Common myeloid progenitor, CD34-positive (primary cell): ENCODE measurements at regions not wholly inside any gene's neighbourhood (a gene's known extent, or its start where the extent isn't known, plus 50 kb on each side); places are given as distances from the start of the nearest gene placed in this dataset.
A peak's percentile ranks its signal among the peaks of the same experiment; 100 is the strongest.
"Not testable (repeated sequence)": the region's sequence is repeated elsewhere in the genome, so short reads cannot be mapped to it uniquely, and the experiment has no call there.

Experiments
- CTCF ChIA-PET: fragments of 350-600 bp; sonication (Branson Sonifier 250); formaldehyde crosslinking; loops from one replicate; lab custom pipeline; 2021; ENCODE audit warnings: antibody characterized with exemption; lab: Charles Lee
- POLR2A ChIA-PET: fragments of 350-600 bp; sonication (Branson Sonifier 250); formaldehyde crosslinking; loops from one replicate; lab custom pipeline; 2021; ENCODE audit warnings: antibody characterized with exemption; lab: Charles Lee
- DNase-seq, 3 donors: peaks; one replicate each; pipeline versions ENCODE4 v3.0.0 to v3.0.0-alpha.2; 2013
- H3K27ac ChIP-seq, 2 experiments: 1 replicate in 1 of 2; 2 replicates in 1 of 2; pipeline ENCODE4 v1.7.0; 2013; ENCODE audit warnings: inconsistent platforms in 2 of 2, low read length in 2 of 2, mild to moderate bottlenecking in 2 of 2, low read depth in 1 of 2, moderate library complexity in 1 of 2; ENCODE audit not compliant: severe bottlenecking in 2 of 2, insufficient read depth in 1 of 2, poor library complexity in 1 of 2
- H3K27me3 ChIP-seq, 5 experiments: replicated peaks in 2 of 5; 1 replicate in 3 of 5; 2 replicates in 2 of 5; pipeline versions ENCODE4 v1.6.1 to v1.7.0; 2013; ENCODE audit warnings: low read length in 4 of 5, mild to moderate bottlenecking in 2 of 5, moderate library complexity in 2 of 5, inconsistent platforms in 1 of 5; ENCODE audit not compliant: insufficient read depth in 5 of 5, control insufficient read depth in 4 of 5
- H3K36me3 ChIP-seq, 4 experiments: 1 replicate in 2 of 4; 2 replicates in 2 of 4; pipeline versions ENCODE4 v1.6.1 to v1.7.0; 2013; ENCODE audit warnings: low read length in 3 of 4, control low read depth in 1 of 4, mild to moderate bottlenecking in 1 of 4; ENCODE audit not compliant: control insufficient read depth in 4 of 4, insufficient read depth in 4 of 4
- H3K4me1 ChIP-seq, 4 experiments: 1 replicate in 3 of 4; 2 replicates in 1 of 4; pipeline versions ENCODE4 v1.6.1 to v1.7.1; 2013; ENCODE audit warnings: low read length in 3 of 4, mild to moderate bottlenecking in 3 of 4, control low read depth in 1 of 4, inconsistent platforms in 1 of 4, moderate library complexity in 1 of 4; ENCODE audit not compliant: control insufficient read depth in 4 of 4, insufficient read depth in 4 of 4; ENCODE audit errors: control extremely low read depth in 1 of 4
- H3K4me3 ChIP-seq, 7 experiments: 1 replicate in 4 of 7; 2 replicates in 3 of 7; pipeline versions ENCODE4 v1.5.1 to v1.7.0; 2013; ENCODE audit warnings: mild to moderate bottlenecking in 7 of 7, low read length in 6 of 7, moderate library complexity in 6 of 7, inconsistent platforms in 2 of 7, low read depth in 2 of 7, control low read depth in 1 of 7; ENCODE audit not compliant: insufficient read depth in 4 of 7, control insufficient read depth in 1 of 7; ENCODE audit errors: extremely low read depth in 1 of 7
- H3K9me3 ChIP-seq, 5 experiments: 1 replicate in 4 of 5; 2 replicates in 1 of 5; pipeline versions ENCODE4 v1.6.1 to v1.7.1; 2013; ENCODE audit warnings: low read length in 4 of 5, mild to moderate bottlenecking in 2 of 5, inconsistent platforms in 1 of 5, low read depth in 1 of 5, moderate library complexity in 1 of 5; ENCODE audit not compliant: control insufficient read depth in 4 of 5, insufficient read depth in 2 of 5; ENCODE audit errors: control extremely low read depth in 1 of 5
- WGBS: methylation state at CpG from one replicate; pipeline ENCODE4 v1.1.5; 2013; ENCODE audit not compliant: insufficient coverage; 5-methylcytosine and 5-hydroxymethylcytosine counted together

DNA sequence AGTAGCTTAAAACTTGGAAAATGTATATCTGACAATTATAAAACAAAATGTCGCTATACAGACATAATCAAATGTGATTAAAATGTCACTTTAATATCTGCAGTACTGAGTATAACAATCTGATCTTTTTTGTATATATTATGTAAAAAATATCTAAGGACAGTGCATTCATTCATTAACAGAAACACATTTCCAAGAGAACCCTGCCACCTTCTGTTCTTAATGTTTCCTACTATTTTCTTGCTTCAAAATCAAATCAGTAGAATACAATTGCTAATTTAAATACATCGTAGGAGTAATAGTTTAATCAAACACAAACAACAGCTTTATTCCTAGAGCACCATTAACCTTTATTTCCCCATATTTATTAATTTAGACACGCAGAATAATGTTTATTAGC lies 142.6 kb upstream of the ST8SIA4 start:
- CTCF ChIA-PET: interaction anchor here (0.7 to 1.5 kb wide), 3 partner anchors 380 to 423 kb away, joined by 3 to 5 read pairs (median 4); no protein-coding TSS in a partner anchor
- POLR2A ChIA-PET: no interaction called here

GRCh38 chr5:101040002-101040401 lies 136.9 kb upstream of the ST8SIA4 start:
- H3K27ac ChIP-seq, H3K4me1 ChIP-seq, H3K36me3 ChIP-seq, DNase-seq, POLR2A ChIA-PET, CTCF ChIA-PET, H3K9me3 ChIP-seq, H3K4me3 ChIP-seq, H3K27me3 ChIP-seq: not testable (repeated sequence)

More for the DNA sequence above, 142.6 kb upstream of the ST8SIA4 start:
- H3K4me3 ChIP-seq: no peak overlapping the region
- no peaks in the 10 kb centered on the region for H3K36me3 ChIP-seq
- H3K27me3 ChIP-seq: peaks cover 0 to 2% (median 0%) of the 10 kb centered on the region in 5 experiments
- no peaks in the 10 kb centered on the region for H3K4me1 ChIP-seq
- no CpG with 5 or more reads among the region's 3 CpGs for WGBS
- DNase-seq: peak; percentile 26 to 53 (median 49)
- no peak overlapping the region for H3K27ac ChIP-seq
- no peaks in the 10 kb centered on the region for H3K9me3 ChIP-seq

DNA sequence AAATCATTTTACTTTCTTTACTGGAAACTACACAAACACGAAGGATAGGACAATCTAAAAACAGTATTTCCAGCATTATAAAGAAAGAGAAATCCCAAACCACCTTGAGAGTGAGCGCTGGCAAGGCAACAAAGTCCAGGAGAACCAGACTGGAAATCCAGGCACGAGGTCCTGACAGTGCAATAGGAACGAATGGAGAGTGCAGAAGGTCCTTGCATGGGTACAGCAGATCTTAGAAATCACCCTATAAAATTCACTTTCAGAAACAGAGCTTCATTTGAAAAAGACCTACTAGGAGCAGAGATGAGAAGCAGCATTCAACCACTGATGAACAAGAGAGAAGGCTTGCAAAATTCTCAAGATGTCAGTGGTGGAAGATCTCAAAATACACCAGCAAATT lies 133.7 kb upstream of the ST8SIA4 start:
- Histone ChIP-seq H3K4me3 (no peak overlapping the region), H3K4me1 (no peaks in the 10 kb centered on the region), H3K27ac (no peak overlapping the region), H3K9me3 (peaks cover 0 to 1% (median 0%) of the 10 kb centered on the region in 5 experiments), H3K36me3 (no peaks in the 10 kb centered on the region), H3K27me3 (no peaks in the 10 kb centered on the region)
- no peak for DNase-seq
- ChIA-PET POLR2A (no interaction called here), CTCF (no interaction called here)
- WGBS: no CpG with 5 or more reads among the region's 4 CpGs

DNA sequence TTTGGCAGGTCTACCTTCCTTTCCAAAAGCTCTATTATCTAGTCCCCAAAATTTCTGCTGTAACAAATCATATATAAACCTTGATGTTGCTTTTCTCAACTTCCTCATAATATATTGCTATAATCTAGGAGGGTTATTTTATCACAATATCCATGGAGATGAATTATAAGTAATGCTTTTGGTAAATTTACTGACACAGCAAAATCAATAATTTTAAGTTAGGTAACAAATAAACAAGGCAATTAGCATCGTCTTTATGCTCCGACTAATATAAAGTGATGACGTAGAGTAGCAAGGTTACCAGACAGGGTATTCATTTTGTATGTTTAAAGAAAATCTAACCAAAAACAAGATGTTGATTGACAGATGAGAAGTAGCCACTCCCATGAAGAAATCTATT lies 132.3 kb upstream of the ST8SIA4 start:
- Histone ChIP-seq H3K27me3 (no peaks in the 10 kb centered on the region), H3K4me1 (no peaks in the 10 kb centered on the region), H3K36me3 (no peaks in the 10 kb centered on the region), H3K27ac (no peak overlapping the region), H3K9me3 (peaks cover 0 to 1% (median 0%) of the 10 kb centered on the region in 5 experiments), H3K4me3 (no peak overlapping the region)
- WGBS: no CpG with 5 or more reads among the region's 3 CpGs
- ChIA-PET POLR2A (no interaction called here), CTCF (no interaction called here)
- DNase-seq: no peak

GRCh38 chr5:101024299-101024698 lies 121.2 kb upstream of the ST8SIA4 start:
- Histone ChIP-seq H3K4me3 (no peak overlapping the region), H3K27me3 (no peaks in the 10 kb centered on the region), H3K27ac (no peak overlapping the region), H3K9me3 (peaks cover 0 to 4% (median 0%) of the 10 kb centered on the region in 5 experiments), H3K36me3 (no peaks in the 10 kb centered on the region), H3K4me1 (no peaks in the 10 kb centered on the region)
- POLR2A ChIA-PET: no interaction called here
- CTCF ChIA-PET: no interaction called here
- DNase-seq: peak in 1 of 3 donors; percentile 16
- no CpG with 5 or more reads among the region's 2 CpGs for WGBS

DNA sequence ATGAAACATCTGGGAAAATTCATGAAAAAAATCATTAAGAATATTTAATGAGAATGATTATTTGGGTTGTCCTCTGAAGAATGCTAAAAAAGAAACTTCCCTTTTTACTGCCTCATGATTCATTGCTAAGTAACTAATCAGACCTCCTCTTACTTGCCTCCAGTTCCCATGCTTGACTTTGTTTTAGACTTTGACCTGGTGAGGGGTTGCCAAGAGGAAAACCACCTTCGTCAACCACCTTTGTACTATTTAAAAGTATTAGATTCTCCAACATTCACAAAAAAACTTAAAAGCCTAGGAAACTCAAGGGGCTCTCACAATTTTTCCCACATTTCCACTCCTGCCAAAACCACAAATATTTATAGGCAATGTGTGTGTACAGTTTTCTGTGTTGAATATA lies 115.2 kb upstream of the ST8SIA4 start:
- CTCF ChIA-PET: no interaction called here
- DNase-seq: peak in 2 of 3 donors; percentile 21 to 39
- H3K36me3 ChIP-seq: no peaks in the 10 kb centered on the region
- H3K9me3 ChIP-seq: no peaks in the 10 kb centered on the region
- no peaks in the 10 kb centered on the region for H3K27me3 ChIP-seq
- POLR2A ChIA-PET: no interaction called here
- no peak overlapping the region for H3K27ac ChIP-seq
- no peaks in the 10 kb centered on the region for H3K4me1 ChIP-seq
- no peak overlapping the region for H3K4me3 ChIP-seq
- no CpG with 5 or more reads among the region's 1 CpG for WGBS

GRCh38 chr5:101012880-101013279 lies 109.8 kb upstream of the ST8SIA4 start:
- no CpG with 5 or more reads among the region's 2 CpGs for WGBS
- DNase-seq: peak; percentile 5 to 7 (median 7)
- Histone ChIP-seq H3K27ac (no peak overlapping the region), H3K9me3 (no peaks in the 10 kb centered on the region), H3K36me3 (no peaks in the 10 kb centered on the region), H3K27me3 (no peaks in the 10 kb centered on the region), H3K4me1 (no peaks in the 10 kb centered on the region), H3K4me3 (no peak overlapping the region)
- ChIA-PET CTCF (no interaction called here), POLR2A (no interaction called here)
